ENCODE measurements at regions not wholly inside any gene's neighbourhood (a gene's known extent, or its start where the extent isn't known, plus 50 kb on each side); places are given as distances from the start of the nearest gene placed in this dataset.

GRCh38 chr5:115348175-115348574 is 51.7 kb upstream of the CCDC112 start:
- Histone ChIP-seq H3K4me1 (ENCODE audit: insufficient read depth, low read length, poor library complexity, severe bottlenecking) (no peaks in the 10 kb centered on the region), H3K4me3 (ENCODE audit: low read depth, low read length, poor library complexity, severe bottlenecking) (no peak overlapping the region), H3K36me3 (ENCODE audit: insufficient read depth, low read length, poor library complexity, severe bottlenecking) (no peaks in the 10 kb centered on the region), H3K27me3 (replicated peaks; ENCODE audit: insufficient read depth, low read depth, low read length, poor library complexity) (no peaks in the 10 kb centered on the region), H3K9me3 (ENCODE audit: low read depth, low read length, poor library complexity, severe bottlenecking) (no peaks in the 10 kb centered on the region), H3K27ac (ENCODE audit: low read depth, low read length, poor library complexity, severe bottlenecking) (no peak overlapping the region)
- no TSS peak for BruUV-seq (replicated peaks)
- ChIA-PET POLR2A (ENCODE audit: low non-redundant PET) (no interaction called here), CTCF (no interaction called here)
- no peak for DNase-seq (ENCODE audit: low spot score)
- intact Hi-C loops (cut with micrococcal nuclease; ENCODE audit: unreplicated experiment) = no loop called here
- TF ChIP-seq EZH2 (IDR thresholded peaks at IDR 0.05; ENCODE audit: borderline replicate concordance, low read depth, low read length, poor library complexity, severe bottlenecking) = no peak
